CD4-positive, alpha-beta T cell (primary cell): ENCODE measurements at regions not wholly inside any gene's neighbourhood (a gene's known extent, or its start where the extent isn't known, plus 50 kb on each side); places are given as distances from the start of the nearest gene placed in this dataset.

Experiments
- ATAC-seq: fragments of 200-7000 bp; cut with Tn5 transposase; one replicate; pipeline ENCODE4 v1.10.0; 2022; ENCODE audit warnings: mild to moderate bottlenecking; ENCODE audit not compliant: poor library complexity
- CTCF ChIA-PET: fragments of 350-600 bp; sonication (Branson Sonifier 250); formaldehyde crosslinking; loops from one replicate; lab custom pipeline; 2021; ENCODE audit warnings: antibody characterized with exemption, inconsistent platforms; lab: Charles Lee
- POLR2A ChIA-PET: fragments of 350-600 bp; sonication (Branson Sonifier 250); formaldehyde crosslinking; loops from one replicate; lab custom pipeline; 2021; ENCODE audit warnings: antibody characterized with exemption, inconsistent platforms; lab: Charles Lee
- DNase-seq, 14 experiments: peaks; one replicate each; pipeline ENCODE4 v3.0.0-alpha.2; 2013 to 2020; ENCODE audit warnings: mixed read lengths in 2 of 14
- H3K27ac ChIP-seq, 2 donors: one replicate each; pipeline versions ENCODE4 v1.5.1 to v1.7.0; 2013; ENCODE audit warnings: low read length in 2 of 2, low read depth in 1 of 2, mild to moderate bottlenecking in 1 of 2
- H3K27me3 ChIP-seq, 2 experiments: 1 replicate in 1 of 2; 2 replicates in 1 of 2; pipeline versions ENCODE4 v1.6.1 to v1.7.0; 2013; ENCODE audit warnings: low read length in 2 of 2, control low read depth in 1 of 2, mild to moderate bottlenecking in 1 of 2, moderate library complexity in 1 of 2; ENCODE audit not compliant: insufficient read depth in 2 of 2, control insufficient read depth in 1 of 2
- H3K36me3 ChIP-seq: one replicate; pipeline ENCODE4 v1.6.1; 2013; ENCODE audit warnings: low read length, control low read depth; ENCODE audit not compliant: insufficient read depth
- H3K4me1 ChIP-seq: one replicate; pipeline ENCODE4 v1.6.1; 2013; ENCODE audit warnings: low read length, control low read depth; ENCODE audit not compliant: insufficient read depth
- H3K4me3 ChIP-seq: one replicate; pipeline ENCODE4 v1.5.1; 2013; ENCODE audit warnings: mild to moderate bottlenecking, low read length, moderate library complexity
- H3K9me3 ChIP-seq, 2 experiments: 1 replicate in 1 of 2; 2 replicates in 1 of 2; pipeline versions ENCODE4 v1.6.1 to v1.7.0; 2013; ENCODE audit warnings: low read length in 2 of 2, mild to moderate bottlenecking in 2 of 2, control low read depth in 1 of 2, moderate library complexity in 1 of 2; ENCODE audit not compliant: control insufficient read depth in 1 of 2, insufficient read depth in 1 of 2
- H3K27ac Mint-ChIP-seq: one replicate; pipeline ENCODE4 v1.8.0; 2020; ENCODE audit warnings: mixed read lengths
- H3K27me3 Mint-ChIP-seq: one replicate; pipeline ENCODE4 v1.8.0; 2021; ENCODE audit warnings: mixed read lengths
- H3K36me3 Mint-ChIP-seq: one replicate; pipeline ENCODE4 v1.8.0; 2021; ENCODE audit warnings: low read depth, mixed read lengths
- H3K4me1 Mint-ChIP-seq: one replicate; pipeline ENCODE4 v1.8.0; 2021; ENCODE audit warnings: low read depth, mixed read lengths
- H3K4me3 Mint-ChIP-seq: one replicate; pipeline ENCODE4 v1.8.0; 2020; ENCODE audit warnings: mild to moderate bottlenecking, mixed read lengths
- H3K9me3 Mint-ChIP-seq: one replicate; pipeline ENCODE4 v1.8.0; 2020; ENCODE audit warnings: mixed read lengths
- CTCF ChIP-seq: fragments of 200-600 bp; IDR thresholded peaks from one replicate; pipeline ENCODE4 v1.8.0; 2022; ENCODE audit warnings: antibody characterized with exemption, mild to moderate bottlenecking
- intact Hi-C, 2 experiments: fragments of 100-400 bp; cut with DNase I in 1 of 2; cut with micrococcal nuclease in 1 of 2; formaldehyde crosslinking; loops; one replicate each; pipeline versions ENCODE4 v1.15.1 to v1.9.0; 2023 to 2025; cut with DNase I, micrococcal nuclease

DNA sequence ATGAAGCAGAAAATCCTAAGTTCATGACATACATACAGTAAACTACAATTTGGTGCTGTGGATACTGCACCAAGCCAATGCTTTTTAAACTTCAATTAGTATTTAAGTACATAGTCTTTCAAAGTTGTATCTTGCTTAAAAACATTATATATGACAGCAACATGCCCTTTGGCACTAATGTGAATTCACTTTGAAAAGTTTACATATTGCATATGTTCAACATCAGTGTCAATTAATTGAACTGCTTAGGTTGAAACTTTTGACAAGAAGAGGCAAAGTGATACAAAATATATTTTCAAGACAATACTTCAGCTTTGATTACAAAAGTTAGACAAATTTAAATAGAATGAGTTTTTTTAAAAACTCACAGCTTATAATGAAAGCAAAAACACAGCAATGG lies 119.4 kb upstream of the ROBO2 start:
- H3K4me1 ChIP-seq = no peaks in the 10 kb centered on the region
- Mint-ChIP-seq H3K36me3 (no peaks in the 10 kb centered on the region), H3K4me3 (no peak overlapping the region), H3K27ac (no peak overlapping the region), H3K4me1 (no peaks in the 10 kb centered on the region), H3K27me3 (no peaks in the 10 kb centered on the region), H3K9me3 (peaks cover 5% of the 10 kb centered on the region)
- H3K27me3 ChIP-seq = no peaks in the 10 kb centered on the region
- H3K27ac ChIP-seq = no peak overlapping the region
- intact Hi-C loops = no loop called here
- no peak for ATAC-seq
- ChIA-PET CTCF (no interaction called here), POLR2A (no interaction called here)
- DNase-seq = no peak
- H3K9me3 ChIP-seq = peaks cover 0 to 18% of the 10 kb centered on the region in 2 experiments
- H3K4me3 ChIP-seq = no peak overlapping the region
- TF ChIP-seq CTCF = no peak
- no peaks in the 10 kb centered on the region for H3K36me3 ChIP-seq

- H3K4me3 ChIP-seq = no peak overlapping the region
- H3K36me3 Mint-ChIP-seq = no peaks in the 10 kb centered on the region
- no peak for TF ChIP-seq CTCF
- H3K9me3 Mint-ChIP-seq = peaks cover 8% of the 10 kb centered on the region
- no peak overlapping the region for H3K27ac Mint-ChIP-seq
- H3K4me3 Mint-ChIP-seq = no peak overlapping the region
- no peaks in the 10 kb centered on the region for H3K27me3 Mint-ChIP-seq
- intact Hi-C loops = no loop called here
- H3K4me1 Mint-ChIP-seq = no peaks in the 10 kb centered on the region
- POLR2A ChIA-PET = no interaction called here
- H3K27me3 ChIP-seq = no peaks in the 10 kb centered on the region
- no peaks in the 10 kb centered on the region for H3K36me3 ChIP-seq
- DNase-seq = no peak
- no peaks in the 10 kb centered on the region for H3K4me1 ChIP-seq
- H3K9me3 ChIP-seq = peaks cover 0 to 13% of the 10 kb centered on the region in 2 experiments
- ATAC-seq = no peak
- CTCF ChIA-PET = no interaction called here
- H3K27ac ChIP-seq = no peak overlapping the region
Measured at GRCh38 chr3:76923485-76923884, 116.4 kb upstream of the ROBO2 start.

GRCh38 chr3:76930712-76931111 lies 109.2 kb upstream of the ROBO2 start:
- Histone ChIP-seq H3K27ac (no peak overlapping the region), H3K36me3 (no peaks in the 10 kb centered on the region), H3K4me1 (no peaks in the 10 kb centered on the region), H3K4me3 (no peak overlapping the region), H3K27me3 (no peaks in the 10 kb centered on the region), H3K9me3 (peaks cover 0 to 8% of the 10 kb centered on the region in 2 experiments)
- peaks cover 9% of the 10 kb centered on the region for H3K9me3 Mint-ChIP-seq
- H3K4me3 Mint-ChIP-seq = no peak overlapping the region
- no peaks in the 10 kb centered on the region for H3K27me3 Mint-ChIP-seq
- H3K27ac Mint-ChIP-seq = no peak overlapping the region
- no peak for TF ChIP-seq CTCF
- POLR2A ChIA-PET = no interaction called here
- no peaks in the 10 kb centered on the region for H3K4me1 Mint-ChIP-seq
- intact Hi-C loops = no loop called here
- CTCF ChIA-PET = no interaction called here
- DNase-seq = no peak
- ATAC-seq = no peak
- no peaks in the 10 kb centered on the region for H3K36me3 Mint-ChIP-seq
